Stimulated activated CD8-positive, alpha-beta memory T cell treated with anti-CD3 and anti-CD28 coated beads, Interleukin-7, amount 100 ng/mL, for 48 hours (primary cell): ENCODE measurements at regions not wholly inside any gene's neighbourhood (a gene's known extent, or its start where the extent isn't known, plus 50 kb on each side); places are given as distances from the start of the nearest gene placed in this dataset.

Experiments
- DNase-seq, 2 donors: peaks; one replicate each; pipeline ENCODE4 v3.0.0-alpha.2; 2020; ENCODE audit warnings: low read depth in 1 of 2; ENCODE audit errors: extremely low read depth in 1 of 2

DNA sequence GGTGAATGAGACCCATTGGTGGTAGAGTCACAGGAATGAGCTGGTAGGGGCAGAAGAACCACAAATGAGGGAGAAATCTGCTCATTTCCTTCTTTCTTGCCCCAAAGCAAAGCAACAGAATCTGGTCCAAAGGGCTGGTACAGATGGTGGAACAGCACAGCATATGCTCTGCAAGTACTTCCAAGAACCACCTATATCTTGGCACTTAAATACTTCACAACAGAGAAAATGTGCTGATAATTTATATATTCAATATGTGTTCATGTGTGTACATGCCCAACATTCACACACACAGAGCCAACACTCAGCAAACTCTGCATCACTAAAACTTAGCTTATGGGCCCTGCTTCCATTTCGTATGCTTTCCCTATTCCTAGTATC, 884.4 kb upstream of the KLHL29 start:
- DNase-seq, result no peak

DNA sequence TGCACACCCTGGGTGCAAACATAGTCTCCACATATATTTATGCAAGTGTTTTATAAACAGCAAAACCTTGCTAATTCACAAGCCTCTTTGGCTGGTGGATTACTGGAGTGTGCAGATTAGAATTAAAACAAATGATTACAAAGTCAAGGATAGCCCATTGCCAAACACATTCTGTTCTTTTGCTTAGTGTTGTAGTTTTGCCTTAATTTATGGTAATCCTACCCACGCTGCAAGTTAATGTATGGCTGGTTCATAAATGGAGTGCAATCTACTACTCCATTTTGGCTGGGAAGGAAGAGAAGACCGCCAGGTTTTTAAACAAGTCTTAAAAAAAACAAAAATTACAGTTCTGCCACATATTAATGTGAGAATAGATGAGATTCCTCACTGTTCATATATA, 883.1 kb upstream of the KLHL29 start:
- DNase-seq, result no peak

DNA sequence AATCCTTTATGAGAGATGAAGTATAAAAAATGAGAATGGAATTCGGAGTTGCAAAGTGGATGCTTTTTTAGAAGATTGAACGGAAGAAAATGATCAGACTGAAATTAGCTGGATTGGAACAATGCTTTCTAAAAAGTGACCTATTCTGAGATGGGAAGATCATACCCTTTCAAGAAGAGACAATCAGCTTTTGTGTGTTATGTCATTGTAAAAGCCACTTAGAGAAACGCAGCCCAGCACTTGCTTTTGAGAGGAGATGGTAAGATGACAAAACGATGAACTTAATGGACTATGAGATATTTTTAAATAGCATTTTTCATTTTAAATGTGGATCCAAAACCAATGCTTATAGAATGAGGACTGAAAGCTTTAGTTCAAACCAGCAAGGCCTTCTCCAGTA, 871.4 kb upstream of the KLHL29 start:
- no peak for DNase-seq

DNA sequence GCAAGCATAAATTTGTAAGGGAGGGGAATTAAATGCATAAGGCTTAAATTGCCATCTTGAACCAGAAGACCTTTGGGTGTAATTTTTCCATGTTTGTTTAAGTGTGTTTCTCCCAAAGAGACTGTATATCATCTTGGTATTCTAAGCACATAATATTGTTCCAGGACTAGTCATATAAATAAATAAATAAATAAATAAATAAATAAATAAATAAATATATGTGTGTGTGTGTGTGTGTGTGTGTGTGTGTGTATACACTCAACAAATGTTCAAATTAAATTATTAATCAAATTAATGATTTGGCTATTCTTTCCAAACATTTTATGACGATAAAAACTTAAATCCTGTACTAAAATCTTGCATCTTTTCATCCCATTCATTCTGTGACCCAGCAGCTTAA, 867.8 kb upstream of the KLHL29 start:
- DNase-seq, result no peak

DNA sequence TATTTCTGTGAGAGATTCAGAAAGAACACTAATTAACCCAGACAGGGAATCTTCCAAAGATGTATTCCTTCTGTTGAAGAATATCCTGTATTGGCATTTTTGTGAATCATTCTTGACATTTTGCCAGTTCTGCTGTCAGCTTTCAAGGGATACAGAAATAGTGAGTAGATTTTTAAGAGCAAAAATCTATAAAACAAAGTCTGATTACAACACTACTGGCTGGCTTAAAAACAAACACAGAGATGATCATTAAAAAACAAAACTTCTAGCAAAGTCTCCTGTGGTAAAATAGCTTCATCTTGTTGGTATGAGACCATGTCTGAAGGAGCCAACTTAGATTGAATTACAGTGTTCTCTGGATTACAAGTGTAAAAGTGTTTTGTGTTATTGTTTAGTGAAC, 866.3 kb upstream of the KLHL29 start:
- no peak for DNase-seq

DNA sequence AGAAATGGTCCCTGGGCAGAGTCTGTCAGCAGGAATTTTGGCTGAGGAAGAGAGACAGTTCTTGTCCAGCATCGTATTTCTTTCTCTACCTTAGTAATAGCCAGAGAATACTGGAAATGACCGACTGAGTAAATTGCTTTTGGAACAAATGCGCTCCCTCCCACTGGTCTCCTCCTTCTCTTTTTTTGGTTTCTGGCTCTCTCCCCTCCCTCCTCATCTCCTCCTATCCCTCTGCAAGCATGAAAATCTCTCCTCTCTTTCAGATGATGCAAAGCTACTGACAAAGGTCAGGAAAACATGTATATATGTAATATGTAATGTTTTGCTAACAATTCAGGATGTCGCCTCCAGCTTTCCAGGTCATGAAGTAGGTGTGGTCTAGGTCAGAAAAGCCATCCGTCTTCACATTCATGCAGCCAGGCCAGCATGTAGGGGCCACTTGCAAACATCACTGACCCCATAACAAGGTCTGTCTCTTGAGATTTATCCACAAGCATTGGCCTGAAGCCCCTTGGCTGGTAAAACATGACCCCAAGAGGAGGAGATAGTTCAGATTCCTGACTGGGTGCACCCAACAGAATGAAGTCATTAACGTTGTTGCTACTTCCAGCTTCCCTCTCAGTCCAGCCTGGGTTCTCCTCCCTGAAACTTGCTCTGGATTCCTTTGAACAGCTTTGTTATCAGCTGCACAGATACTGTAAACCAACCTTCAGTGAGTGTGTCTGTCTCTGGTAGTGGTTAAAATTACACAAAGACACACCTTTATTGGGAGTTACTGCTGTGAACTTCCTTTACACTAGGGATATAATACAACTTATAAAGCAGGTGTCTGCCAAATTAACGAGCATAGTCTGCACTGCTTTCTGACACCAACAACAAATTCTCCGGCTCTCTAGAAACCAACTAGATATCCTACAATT, 864.4 kb upstream of the KLHL29 start:
- DNase-seq, result no peak

DNA sequence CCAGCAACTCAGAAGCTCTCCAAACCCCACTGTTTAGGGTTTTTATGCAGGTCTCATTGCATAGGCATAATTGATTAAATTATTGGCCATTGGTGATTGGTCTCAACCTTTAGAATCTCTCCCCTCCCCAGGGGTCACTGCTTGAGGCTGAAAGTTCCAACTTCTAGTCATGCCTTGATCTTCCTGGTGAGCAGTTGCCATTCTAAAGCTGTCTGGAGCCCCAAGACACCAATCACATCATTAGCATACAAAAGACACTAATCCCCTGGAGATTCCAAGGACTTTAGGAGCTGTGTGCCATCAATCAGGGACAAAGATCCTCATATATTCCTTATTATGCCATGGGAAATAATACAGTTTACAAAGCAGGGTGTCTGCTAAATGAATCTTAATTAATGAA, 863.4 kb upstream of the KLHL29 start:
- DNase-seq, result no peak

GRCh38 chr2:22525681-22526080, 859.3 kb upstream of the KLHL29 start:
- no peak for DNase-seq

- DNase-seq, result no peak
Measured at GRCh38 chr2:22530131-22530530, 854.8 kb upstream of the KLHL29 start.

- no peak for DNase-seq
Measured at GRCh38 chr2:22536133-22536532, 848.8 kb upstream of the KLHL29 start.

- no peak for DNase-seq
Measured at GRCh38 chr2:22554453-22554852, 830.5 kb upstream of the KLHL29 start.

DNA sequence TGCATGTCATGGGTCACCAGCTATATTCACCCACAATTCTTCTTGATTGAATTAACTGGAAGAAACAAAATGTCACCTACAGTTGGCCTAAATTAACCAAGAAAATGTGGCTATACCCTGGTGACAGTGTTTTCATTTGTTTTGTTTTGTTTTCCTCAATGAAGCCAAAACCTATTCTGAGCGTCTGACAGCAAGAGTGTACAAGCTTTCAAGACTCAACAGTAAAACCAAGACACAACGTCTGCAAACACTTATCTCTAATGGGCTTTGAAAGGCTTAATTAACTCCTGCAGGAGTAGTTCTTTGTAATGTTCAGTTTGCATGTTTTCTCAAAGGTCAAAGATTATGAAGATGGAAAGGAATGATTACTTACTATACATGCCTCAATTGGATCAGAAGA, 827.6 kb upstream of the KLHL29 start:
- DNase-seq, result no peak

DNA sequence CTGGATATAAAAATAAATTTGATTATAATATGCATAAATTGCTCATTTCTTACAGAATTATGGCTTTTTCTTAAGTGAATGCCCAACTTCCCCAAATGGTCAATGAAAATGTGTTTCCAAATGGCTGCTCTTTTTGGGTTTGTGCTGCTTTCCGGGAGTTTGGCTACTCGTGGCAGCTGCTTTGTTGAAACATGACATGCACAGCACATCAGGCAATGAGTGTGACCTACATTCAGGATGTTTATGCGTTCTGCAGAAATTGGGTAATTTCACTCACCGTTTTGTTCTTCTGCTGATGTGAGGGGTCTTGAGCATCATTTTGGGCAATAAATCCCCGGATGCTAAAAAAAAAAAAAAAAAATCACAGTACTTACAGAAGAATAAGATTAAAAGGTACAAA, 825.0 kb upstream of the KLHL29 start:
- DNase-seq, result no peak

DNA sequence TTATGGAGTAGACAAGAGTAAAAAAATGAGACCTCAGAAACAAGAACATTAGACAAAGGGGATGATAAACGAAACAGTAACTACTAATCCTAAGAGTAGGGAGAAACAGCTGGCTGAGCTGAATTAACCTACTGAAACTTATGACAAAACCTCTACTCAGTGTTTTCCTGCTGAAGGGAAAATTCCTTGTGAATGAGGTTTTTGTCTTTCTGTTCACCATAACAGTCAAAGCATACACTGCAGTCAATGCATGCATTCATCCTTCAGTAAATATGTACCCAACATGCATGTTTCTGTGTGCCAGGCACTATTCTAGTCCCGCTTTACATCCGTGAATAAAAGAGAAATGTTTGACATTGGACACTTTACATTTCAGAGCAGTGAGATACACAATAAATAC, 805.6 kb upstream of the KLHL29 start:
- no peak for DNase-seq

- DNase-seq, result no peak
Measured at GRCh38 chr2:22582107-22582506, 802.9 kb upstream of the KLHL29 start.

DNA sequence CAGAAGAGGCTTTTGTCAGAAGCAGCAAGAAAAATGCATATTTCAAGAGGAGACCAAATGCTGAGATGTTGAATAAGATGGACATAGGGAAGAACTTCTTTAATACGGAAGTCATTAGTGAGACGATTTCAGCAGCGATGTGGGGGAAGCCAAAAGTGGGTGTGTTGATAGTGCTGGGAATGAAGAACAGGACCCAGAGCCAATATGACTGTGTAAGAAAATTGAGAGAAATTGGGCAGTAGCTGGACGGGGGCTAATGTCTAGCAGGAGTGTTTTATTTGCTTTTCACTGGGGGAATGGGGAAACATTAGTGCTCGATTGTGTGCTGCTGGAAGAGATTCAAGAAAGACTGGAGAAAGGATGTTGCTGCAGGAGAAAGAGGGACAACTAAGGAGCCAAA, 788.7 kb upstream of the KLHL29 start:
- DNase-seq, result no peak

DNA sequence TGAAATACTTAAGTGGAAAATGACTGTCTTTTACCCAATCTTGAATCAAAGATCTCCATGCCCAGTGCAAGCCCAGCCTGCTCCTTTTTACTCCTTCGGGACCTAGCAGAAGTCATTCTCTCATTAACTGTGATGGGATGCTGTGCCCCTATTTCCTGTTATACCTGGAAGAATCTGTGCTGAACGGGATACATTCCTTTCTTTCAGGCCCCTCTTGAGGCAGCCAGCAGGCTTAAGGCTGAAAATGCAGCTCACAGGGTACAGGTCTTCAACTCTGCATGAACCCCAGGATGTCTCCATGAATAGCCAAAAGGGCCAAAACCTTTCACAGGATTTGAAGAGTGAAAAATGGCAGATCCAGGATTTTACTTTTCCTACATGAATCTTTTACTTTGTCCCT, 784.8 kb upstream of the KLHL29 start:
- DNase-seq, result no peak

DNA sequence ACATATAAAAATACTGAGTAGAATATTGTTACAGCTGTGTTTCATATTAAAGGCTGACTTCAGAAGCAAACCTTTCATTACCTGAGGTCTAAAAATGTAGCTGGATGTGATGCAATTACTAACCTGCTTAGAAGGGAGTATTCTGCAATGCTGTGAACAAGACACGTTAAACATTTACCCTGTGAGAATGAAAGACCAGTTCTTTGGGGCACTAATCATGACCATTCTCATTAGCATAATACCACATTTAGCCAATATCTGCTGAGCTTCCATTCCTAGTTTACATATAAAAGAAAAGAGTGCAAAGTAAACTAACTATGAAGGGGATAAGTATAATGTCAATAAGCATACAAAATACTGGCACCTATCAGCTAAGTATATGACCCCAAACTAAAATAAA, 784.0 kb upstream of the KLHL29 start:
- no peak for DNase-seq

DNA sequence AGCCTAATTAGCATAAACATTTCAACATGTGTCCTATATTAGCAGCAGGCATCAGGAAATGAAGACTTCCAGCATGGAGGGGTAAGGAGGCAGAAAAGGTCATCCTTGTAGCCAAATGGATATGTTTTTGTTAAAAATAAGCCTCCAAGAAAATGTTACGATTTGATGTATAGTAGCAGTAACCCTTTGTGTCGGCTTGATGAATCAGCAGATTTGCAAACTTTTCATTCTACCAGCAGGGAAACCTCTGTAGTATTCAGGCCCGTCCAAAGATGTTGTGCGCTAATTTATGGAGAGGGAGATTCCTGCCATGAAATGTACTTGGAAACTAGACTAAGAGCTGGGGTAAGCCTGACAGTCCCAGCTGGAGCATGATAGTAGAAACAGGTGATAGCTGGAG, 780.8 kb upstream of the KLHL29 start:
- no peak for DNase-seq

- DNase-seq, result no peak
Measured at GRCh38 chr2:22616031-22616430, 768.9 kb upstream of the KLHL29 start.

DNA sequence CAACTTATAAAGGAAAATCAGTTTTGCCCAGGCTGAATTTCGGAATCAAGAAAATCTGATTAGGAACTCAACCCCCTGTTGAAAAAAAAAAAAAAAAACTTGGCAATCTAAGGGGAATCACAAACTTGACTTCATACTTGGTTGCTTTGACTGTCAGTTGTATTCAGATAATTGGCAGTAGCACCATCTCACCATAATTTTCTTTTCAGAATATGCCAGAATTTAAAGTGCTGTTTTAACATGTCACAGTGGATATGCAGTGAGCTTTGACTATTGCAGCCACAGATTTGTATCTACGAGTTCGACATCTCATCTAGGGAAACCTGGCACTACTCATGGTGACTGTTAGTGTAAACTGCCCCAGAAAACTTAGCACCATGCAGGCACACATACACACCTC, 761.4 kb upstream of the KLHL29 start:
- DNase-seq, result no peak

- no peak for DNase-seq
Measured at GRCh38 chr2:22626621-22627020, 758.4 kb upstream of the KLHL29 start.

- DNase-seq, result no peak
Measured at GRCh38 chr2:22628221-22628620, 756.8 kb upstream of the KLHL29 start.
